ENCODE measurements at regions not wholly inside any gene's neighbourhood (a gene's known extent, or its start where the extent isn't known, plus 50 kb on each side); places are given as distances from the start of the nearest gene placed in this dataset.

GRCh38 chrX:39889704-39890103 is 208.1 kb downstream of the BCOR start:
- H4K20me1 ChIP-seq (ENCODE audit: control insufficient read depth, insufficient read depth, low read depth, low read length): no peaks in the 10 kb centered on the region
- H3K4me3 ChIP-seq (ENCODE audit: low read length): no peak overlapping the region
- H3K27me3 ChIP-seq (ENCODE audit: control insufficient read depth, low read length): no peaks in the 10 kb centered on the region
- no peaks in the 10 kb centered on the region for H3K9me3 ChIP-seq (ENCODE audit: control insufficient read depth, insufficient read depth, low read length)
- no peaks in the 10 kb centered on the region for H3K9me2 ChIP-seq (replicated peaks; ENCODE audit: control insufficient read depth, low read length)
- no peaks in the 10 kb centered on the region for H3K79me2 ChIP-seq (ENCODE audit: control insufficient read depth, low read length)
- no peaks in the 10 kb centered on the region for H3K36me3 ChIP-seq (ENCODE audit: control insufficient read depth, low read length)
- no peaks in the 10 kb centered on the region; the same call in 1 of the 2 replicates for H3K4me1 ChIP-seq (ENCODE audit: control insufficient read depth, low read length)
- H3F3A ChIP-seq (ENCODE audit: control insufficient read depth, insufficient read depth): no peaks in the 10 kb centered on the region
- no peak for TF ChIP-seq CTCF (IDR thresholded peaks at IDR 0.05; ENCODE audit: low read depth, low read length, poor library complexity, severe bottlenecking)
- no peak for TF ChIP-seq EZH2phosphoT487 (IDR thresholded peaks at IDR 0.05; ENCODE audit: borderline replicate concordance, low read length)
- no peak overlapping the region for H3K4me2 ChIP-seq (ENCODE audit: low read length)
- no peak overlapping the region for H3K27ac ChIP-seq (ENCODE audit: low read depth, low read length)

- H3K27me3 ChIP-seq (ENCODE audit: control insufficient read depth, low read length): no peaks in the 10 kb centered on the region
- H3K4me3 ChIP-seq (ENCODE audit: low read length): no peak overlapping the region
- no peaks in the 10 kb centered on the region for H3K79me2 ChIP-seq (ENCODE audit: control insufficient read depth, low read length)
- no peaks in the 10 kb centered on the region for H4K20me1 ChIP-seq (ENCODE audit: control insufficient read depth, insufficient read depth, low read depth, low read length)
- no peaks in the 10 kb centered on the region for H3K9me3 ChIP-seq (ENCODE audit: control insufficient read depth, insufficient read depth, low read length)
- no peaks in the 10 kb centered on the region; the same call in 1 of the 2 replicates for H3K4me1 ChIP-seq (ENCODE audit: control insufficient read depth, low read length)
- no peak for TF ChIP-seq EZH2phosphoT487 (IDR thresholded peaks at IDR 0.05; ENCODE audit: borderline replicate concordance, low read length)
- no peak for TF ChIP-seq CTCF (IDR thresholded peaks at IDR 0.05; ENCODE audit: low read depth, low read length, poor library complexity, severe bottlenecking)
- no peaks in the 10 kb centered on the region for H3F3A ChIP-seq (ENCODE audit: control insufficient read depth, insufficient read depth)
- no peaks in the 10 kb centered on the region for H3K9me2 ChIP-seq (replicated peaks; ENCODE audit: control insufficient read depth, low read length)
- H3K36me3 ChIP-seq (ENCODE audit: control insufficient read depth, low read length): no peaks in the 10 kb centered on the region
- H3K27ac ChIP-seq (ENCODE audit: low read depth, low read length): no peak overlapping the region
- H3K4me2 ChIP-seq (ENCODE audit: low read length): no peak overlapping the region
Measured at GRCh38 chrX:39890807-39891206, 207.0 kb downstream of the BCOR start.

GRCh38 chrX:39891781-39892180 is 206.0 kb downstream of the BCOR start:
- TF ChIP-seq EZH2phosphoT487 (IDR thresholded peaks at IDR 0.05; ENCODE audit: borderline replicate concordance, low read length) (no peak), CTCF (IDR thresholded peaks at IDR 0.05; ENCODE audit: low read depth, low read length, poor library complexity, severe bottlenecking) (no peak)
- Histone ChIP-seq H3K36me3 (ENCODE audit: control insufficient read depth, low read length) (no peaks in the 10 kb centered on the region), H3F3A (ENCODE audit: control insufficient read depth, insufficient read depth) (no peaks in the 10 kb centered on the region), H3K4me2 (ENCODE audit: low read length) (no peak overlapping the region), H3K27ac (ENCODE audit: low read depth, low read length) (no peak overlapping the region), H3K9me2 (replicated peaks; ENCODE audit: control insufficient read depth, low read length) (no peaks in the 10 kb centered on the region), H3K9me3 (ENCODE audit: control insufficient read depth, insufficient read depth, low read length) (no peaks in the 10 kb centered on the region), H3K79me2 (ENCODE audit: control insufficient read depth, low read length) (no peaks in the 10 kb centered on the region), H3K27me3 (ENCODE audit: control insufficient read depth, low read length) (no peaks in the 10 kb centered on the region), H3K4me3 (ENCODE audit: low read length) (no peak overlapping the region), H3K4me1 (ENCODE audit: control insufficient read depth, low read length) (no peaks in the 10 kb centered on the region; the same call in 1 of the 2 replicates), H4K20me1 (ENCODE audit: control insufficient read depth, insufficient read depth, low read depth, low read length) (no peaks in the 10 kb centered on the region)

All from DOHH2 (cell line).